ENCODE measurements at regions not wholly inside any gene's neighbourhood (a gene's known extent, or its start where the extent isn't known, plus 50 kb on each side); places are given as distances from the start of the nearest gene placed in this dataset.

DNA sequence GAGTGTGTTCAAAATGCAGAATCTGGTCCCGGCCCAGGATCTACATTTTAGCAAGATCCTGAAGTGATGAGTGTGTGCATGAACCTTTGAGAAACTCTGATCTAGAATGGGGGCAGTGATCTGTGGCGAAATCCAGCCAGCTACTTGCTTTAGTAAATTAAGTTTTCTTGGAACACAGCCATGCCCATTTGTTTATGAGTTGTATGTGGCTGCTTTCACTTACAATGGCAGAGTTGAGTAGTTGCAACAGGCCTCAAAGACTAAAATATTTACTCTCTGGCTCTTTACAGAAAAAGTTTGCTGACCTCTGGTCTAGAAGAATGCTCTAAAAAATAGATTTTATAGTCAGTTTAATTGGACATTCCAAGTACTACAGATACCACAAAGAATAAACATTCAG, 588.3 kb downstream of the BNC2 start (continued):
- TF ChIP-seq ERF (CRISPR knock-in tag; IDR thresholded peaks at IDR 0.05) (no peak), GTF2E2 (tag; IDR thresholded peaks at IDR 0.05) (no peak)

DNA sequence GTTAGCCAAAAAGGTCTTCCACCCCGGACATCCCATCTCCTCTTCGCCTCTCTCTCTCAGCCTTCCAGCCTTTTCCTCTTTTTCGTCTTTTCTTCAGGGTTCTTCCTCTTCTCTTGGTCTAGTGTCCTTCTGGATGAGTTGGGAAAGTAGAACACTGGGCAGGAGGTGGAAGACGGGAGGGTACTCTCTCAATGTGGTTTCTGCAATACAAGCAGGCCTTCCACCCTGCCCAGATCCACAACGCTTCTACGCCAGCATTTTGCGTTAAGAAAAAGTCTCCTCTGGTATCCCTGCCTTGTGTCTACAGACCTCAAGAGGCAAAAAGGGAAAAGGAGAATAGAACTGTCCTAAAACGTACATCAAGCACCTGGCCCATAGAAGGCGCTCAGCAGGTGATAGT, 587.8 kb downstream of the BNC2 start:
- TF ChIP-seq, protein P1, sequence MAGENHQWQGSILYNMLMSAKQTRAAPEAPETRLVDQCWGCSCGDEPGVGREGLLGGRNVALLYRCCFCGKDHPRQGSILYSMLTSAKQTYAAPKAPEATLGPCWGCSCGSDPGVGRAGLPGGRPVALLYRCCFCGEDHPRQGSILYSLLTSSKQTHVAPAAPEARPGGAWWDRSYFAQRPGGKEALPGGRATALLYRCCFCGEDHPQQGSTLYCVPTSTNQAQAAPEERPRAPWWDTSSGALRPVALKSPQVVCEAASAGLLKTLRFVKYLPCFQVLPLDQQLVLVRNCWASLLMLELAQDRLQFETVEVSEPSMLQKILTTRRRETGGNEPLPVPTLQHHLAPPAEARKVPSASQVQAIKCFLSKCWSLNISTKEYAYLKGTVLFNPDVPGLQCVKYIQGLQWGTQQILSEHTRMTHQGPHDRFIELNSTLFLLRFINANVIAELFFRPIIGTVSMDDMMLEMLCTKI (IDR thresholded peaks at IDR 0.05; ENCODE audit: partially characterized antibody), result no peak
- TF ChIP-seq ZNF586 (CRISPR knock-in tag; conservative IDR thresholded peaks at IDR 0.05), result no peak
- TF ChIP-seq SMARCA5 (IDR thresholded peaks at IDR 0.05), result no peak
- Histone ChIP-seq H3K36me3 (ENCODE audit: control insufficient read depth, insufficient read depth, low read length) (no peaks in the 10 kb centered on the region), H3K27me3 (ENCODE audit: control insufficient read depth in 2 of 2, insufficient read depth in 2 of 2, low read length in 2 of 2) (no peaks in the 10 kb centered on the region), H3K27ac (ENCODE audit: extremely low read depth, low read depth, low read length) (no peak overlapping the region), H3K4me3 (no peak overlapping the region), H4K20me1 (replicated peaks; ENCODE audit: control insufficient read depth, insufficient read depth, low read length) (no peaks in the 10 kb centered on the region), H3K4me2 (ENCODE audit: insufficient read depth, low read length) (no peak overlapping the region), H3K9me1 (ENCODE audit: control insufficient read depth, insufficient read depth, low read length) (no peaks in the 10 kb centered on the region), H3K9me3 (replicated peaks; ENCODE audit: control insufficient read depth, insufficient read depth, low read depth, low read length) (no peaks in the 10 kb centered on the region), H3K4me1 (replicated peaks in 1 of 2; ENCODE audit: control insufficient read depth in 2 of 2, insufficient read depth in 2 of 2, low read length in 2 of 2) (no peaks in the 10 kb centered on the region), H3K9ac (ENCODE audit: insufficient read depth in 1 of 2, low read depth in 2 of 2, low read length in 2 of 2) (no peak overlapping the region), H3K79me2 (ENCODE audit: control insufficient read depth, insufficient read depth, low read length) (no peaks in the 10 kb centered on the region), H2AFZ (ENCODE audit: low read depth, low read length) (no peak overlapping the region)
- in situ Hi-C loops (cut with MboI), result no loop called here
- ChIA-PET POLR2A (no interaction called here), CTCF (ENCODE audit: low intra/inter-chr PET ratio) (no interaction called here)
- ATAC-seq, result no peak
- DNase-seq (ENCODE audit: extremely low read depth in 1 of 4, low spot score in 3 of 4), result no peak
- no TSS peak for BruUV-seq (replicated peaks)
- no peak for FAIRE-seq
- intact Hi-C loops (cut with micrococcal nuclease), result no loop called here
- 0% methylated on average over 6 of the region's 9 CpGs for WGBS (ENCODE audit: insufficient coverage, low coverage, missing lambda C conversion rate)

Measured in K562 (cell line).